Gastrocnemius medialis (tissue), 4 donors: ENCODE measurements at regions not wholly inside any gene's neighbourhood (a gene's known extent, or its start where the extent isn't known, plus 50 kb on each side); places are given as distances from the start of the nearest gene placed in this dataset.

Source experiments
- POLR2A ChIP-seq, 2 donors: fragments of 450-650 bp; IDR thresholded peaks; one replicate each; pipeline ENCODE4 v1.6.1; 2017; ENCODE audit warnings: antibody characterized with exemption in 2 of 2, mild to moderate bottlenecking in 2 of 2, moderate library complexity in 2 of 2
- TF ChIP-seq, protein P1 (sequence below), 5 experiments: fragments of 450-650 bp in 3 of 5; fragments of 200-600 bp in 2 of 5; sonication (generic) in 2 of 5; IDR thresholded peaks in 4 of 5; conservative IDR thresholded peaks in 1 of 5; 1 replicate in 4 of 5; 2 replicates in 1 of 5; pipeline ENCODE4 v1.5.1; 2016 to 2019; ENCODE audit warnings: antibody characterized with exemption in 5 of 5, mild to moderate bottlenecking in 3 of 5, moderate library complexity in 3 of 5

DNA sequence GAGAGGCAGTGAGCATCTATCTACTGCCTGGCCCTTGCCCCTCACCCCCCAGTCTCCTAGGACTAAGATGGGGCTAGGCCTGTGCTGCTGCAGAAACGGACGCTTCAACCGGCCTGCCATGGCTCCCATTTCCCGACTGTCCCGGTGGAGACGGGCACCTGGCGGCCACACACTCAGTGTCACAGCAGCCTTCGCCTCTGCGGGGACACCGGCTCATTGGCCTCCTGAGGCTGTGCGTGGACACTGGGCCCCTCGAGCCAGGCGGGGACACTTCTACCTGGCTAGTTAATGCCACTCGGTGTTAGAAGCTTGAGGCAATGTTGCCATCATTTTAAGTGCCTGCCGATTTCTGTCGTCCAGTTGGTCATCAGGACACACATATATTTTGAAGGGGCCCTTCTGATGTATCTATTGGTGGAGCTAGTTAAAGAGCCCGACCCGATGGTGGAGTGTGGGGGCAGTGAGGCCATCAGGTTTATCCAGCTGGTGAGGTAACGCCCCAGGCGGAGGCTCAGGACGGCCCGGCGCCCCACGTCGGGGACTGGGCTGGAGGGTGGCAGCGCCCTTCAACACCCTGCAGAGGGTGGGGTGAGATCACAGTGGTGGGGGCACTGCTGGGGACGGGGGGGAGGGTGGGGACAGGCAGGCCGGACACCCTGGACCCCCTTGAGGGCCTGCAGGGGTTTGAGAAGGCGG, 58.9 kb upstream of the GATA5 start:
- TF ChIP-seq, protein P1, sequence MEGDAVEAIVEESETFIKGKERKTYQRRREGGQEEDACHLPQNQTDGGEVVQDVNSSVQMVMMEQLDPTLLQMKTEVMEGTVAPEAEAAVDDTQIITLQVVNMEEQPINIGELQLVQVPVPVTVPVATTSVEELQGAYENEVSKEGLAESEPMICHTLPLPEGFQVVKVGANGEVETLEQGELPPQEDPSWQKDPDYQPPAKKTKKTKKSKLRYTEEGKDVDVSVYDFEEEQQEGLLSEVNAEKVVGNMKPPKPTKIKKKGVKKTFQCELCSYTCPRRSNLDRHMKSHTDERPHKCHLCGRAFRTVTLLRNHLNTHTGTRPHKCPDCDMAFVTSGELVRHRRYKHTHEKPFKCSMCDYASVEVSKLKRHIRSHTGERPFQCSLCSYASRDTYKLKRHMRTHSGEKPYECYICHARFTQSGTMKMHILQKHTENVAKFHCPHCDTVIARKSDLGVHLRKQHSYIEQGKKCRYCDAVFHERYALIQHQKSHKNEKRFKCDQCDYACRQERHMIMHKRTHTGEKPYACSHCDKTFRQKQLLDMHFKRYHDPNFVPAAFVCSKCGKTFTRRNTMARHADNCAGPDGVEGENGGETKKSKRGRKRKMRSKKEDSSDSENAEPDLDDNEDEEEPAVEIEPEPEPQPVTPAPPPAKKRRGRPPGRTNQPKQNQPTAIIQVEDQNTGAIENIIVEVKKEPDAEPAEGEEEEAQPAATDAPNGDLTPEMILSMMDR (IDR thresholded peaks at IDR 0.05 in 4 of 5, conservative IDR thresholded peaks at IDR 0.05 in 1 of 5), result no peak
- no peak for TF ChIP-seq POLR2A (IDR thresholded peaks at IDR 0.05)
